HG03354 (cell line): ENCODE measurements at regions not wholly inside any gene's neighbourhood (a gene's known extent, or its start where the extent isn't known, plus 50 kb on each side); places are given as distances from the start of the nearest gene placed in this dataset.

Experiments used
- ATAC-seq: cut with Tn5 transposase; IDR thresholded peaks from one replicate; pipeline ENCODE4 v1.9.1; 2021; ENCODE audit warnings: mild to moderate bottlenecking; ENCODE audit not compliant: unreplicated experiment, poor library complexity, severe bottlenecking

DNA sequence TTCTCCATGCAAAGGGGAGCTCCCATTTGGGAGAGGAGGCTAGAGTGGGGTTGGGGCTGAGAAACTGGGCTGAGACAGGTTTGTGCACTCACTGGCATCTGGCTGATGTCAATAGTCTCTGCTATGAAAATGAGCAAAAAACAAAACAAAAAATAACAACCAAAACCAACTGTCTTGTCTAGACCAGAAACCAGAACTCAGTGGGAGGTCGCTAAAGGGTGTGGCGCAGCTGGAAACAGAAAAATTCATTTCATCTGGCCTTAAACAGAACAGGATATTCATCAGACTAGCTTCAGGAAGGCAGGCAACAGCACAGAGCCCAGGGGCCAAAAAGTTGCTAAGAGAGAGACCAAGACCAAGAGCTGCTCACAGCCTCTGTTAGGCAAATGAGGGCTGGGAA lies 126.1 kb downstream of the THNSL2 start:
- no peak for ATAC-seq

DNA sequence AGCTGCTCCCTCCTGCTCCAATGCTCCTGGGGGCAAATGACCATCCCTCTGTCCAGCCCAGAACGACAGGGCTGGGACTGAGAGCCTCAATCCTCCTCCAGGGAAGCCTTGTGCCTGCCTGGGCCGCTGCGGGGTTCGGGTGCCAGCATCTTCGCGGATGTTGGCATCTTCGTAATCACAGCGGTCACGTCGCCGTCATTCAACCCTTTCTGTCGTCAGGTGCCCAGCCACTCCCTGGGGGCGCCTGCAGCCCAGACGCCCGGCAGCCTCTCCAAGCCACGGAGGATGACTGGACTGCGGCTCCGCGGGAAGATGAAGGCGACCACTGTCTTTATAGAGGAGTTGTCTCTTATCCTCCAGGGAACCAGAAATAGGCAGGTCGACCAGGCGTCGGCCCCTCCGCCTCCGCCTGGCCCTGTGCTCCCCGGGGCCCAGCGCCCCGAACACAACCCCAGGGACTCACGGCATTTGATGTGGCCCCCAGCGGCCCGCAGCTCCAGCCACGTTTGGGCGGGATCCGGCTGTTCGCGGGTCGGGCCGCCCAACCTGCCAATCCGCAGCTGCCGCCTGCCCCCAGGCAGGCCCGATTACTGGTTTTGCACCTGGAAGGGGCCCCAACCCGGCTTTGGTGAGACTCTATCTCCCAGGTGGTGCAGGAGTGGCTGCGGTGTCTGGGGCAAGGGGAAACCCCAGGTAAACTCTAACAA lies 113.9 kb downstream of the THNSL2 start:
- ATAC-seq, result no peak

DNA sequence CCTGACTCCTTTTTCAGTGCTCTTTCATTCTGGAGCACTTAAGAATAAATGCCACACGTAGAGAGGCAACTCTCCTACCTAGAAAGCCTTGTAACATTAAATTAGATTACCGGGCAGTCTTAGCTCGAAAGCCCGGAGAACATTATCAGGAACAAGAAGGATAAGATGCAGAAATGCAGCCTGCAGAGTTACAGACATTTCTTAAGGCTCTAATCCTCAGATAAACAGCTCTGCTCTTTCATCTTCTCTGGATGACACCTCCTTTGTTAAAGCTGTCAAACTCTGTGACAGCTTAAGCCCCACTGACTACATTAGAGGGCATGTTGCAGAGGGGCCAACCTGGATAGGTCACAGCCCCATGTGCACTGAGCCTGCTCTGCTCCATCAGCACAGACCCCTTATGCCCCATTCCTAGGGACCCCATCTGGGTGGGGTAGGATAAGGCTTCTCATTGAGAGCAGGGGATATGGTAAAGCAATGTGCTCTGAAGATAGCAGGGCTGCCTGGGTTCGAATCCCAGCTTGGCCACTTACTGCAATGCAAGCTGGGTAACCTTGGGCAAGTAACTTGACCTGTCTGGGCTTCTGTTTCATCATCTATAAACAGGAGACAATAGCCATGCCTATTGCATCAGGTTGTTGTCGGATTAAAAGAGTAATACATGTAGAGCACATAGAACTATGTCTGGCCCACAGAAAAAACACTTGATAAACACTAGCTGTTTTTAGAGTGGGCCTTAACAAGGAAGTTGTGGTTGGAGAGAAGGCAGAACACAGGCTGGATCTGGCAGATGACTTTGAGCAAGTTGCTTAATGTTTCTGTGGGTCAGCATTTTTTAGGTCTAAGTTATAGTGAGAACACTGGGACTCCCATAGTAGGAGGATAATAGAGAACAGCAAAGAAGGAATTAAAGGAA lies 111.4 kb downstream of the THNSL2 start:
- ATAC-seq, result no peak

DNA sequence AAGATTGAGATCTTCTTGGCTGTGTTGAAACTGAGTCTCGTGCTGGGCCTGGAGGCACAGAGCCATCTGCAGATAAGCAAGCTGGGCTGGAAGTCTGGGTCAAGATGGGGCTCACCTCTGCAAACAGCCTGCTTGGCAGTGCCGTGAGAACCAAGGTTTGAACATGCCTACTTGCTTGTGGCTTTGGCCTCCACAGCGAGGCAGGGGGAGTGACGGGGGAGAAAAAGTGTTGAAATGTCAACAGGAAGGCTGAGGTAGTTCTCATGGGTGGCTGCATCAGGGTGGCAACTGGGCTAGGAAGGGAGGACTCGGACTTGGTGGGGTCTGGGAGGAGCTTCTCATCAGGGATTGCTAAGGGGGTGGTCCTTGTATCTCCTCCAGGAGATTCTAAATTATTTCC lies 99.7 kb downstream of the THNSL2 start:
- no peak for ATAC-seq

DNA sequence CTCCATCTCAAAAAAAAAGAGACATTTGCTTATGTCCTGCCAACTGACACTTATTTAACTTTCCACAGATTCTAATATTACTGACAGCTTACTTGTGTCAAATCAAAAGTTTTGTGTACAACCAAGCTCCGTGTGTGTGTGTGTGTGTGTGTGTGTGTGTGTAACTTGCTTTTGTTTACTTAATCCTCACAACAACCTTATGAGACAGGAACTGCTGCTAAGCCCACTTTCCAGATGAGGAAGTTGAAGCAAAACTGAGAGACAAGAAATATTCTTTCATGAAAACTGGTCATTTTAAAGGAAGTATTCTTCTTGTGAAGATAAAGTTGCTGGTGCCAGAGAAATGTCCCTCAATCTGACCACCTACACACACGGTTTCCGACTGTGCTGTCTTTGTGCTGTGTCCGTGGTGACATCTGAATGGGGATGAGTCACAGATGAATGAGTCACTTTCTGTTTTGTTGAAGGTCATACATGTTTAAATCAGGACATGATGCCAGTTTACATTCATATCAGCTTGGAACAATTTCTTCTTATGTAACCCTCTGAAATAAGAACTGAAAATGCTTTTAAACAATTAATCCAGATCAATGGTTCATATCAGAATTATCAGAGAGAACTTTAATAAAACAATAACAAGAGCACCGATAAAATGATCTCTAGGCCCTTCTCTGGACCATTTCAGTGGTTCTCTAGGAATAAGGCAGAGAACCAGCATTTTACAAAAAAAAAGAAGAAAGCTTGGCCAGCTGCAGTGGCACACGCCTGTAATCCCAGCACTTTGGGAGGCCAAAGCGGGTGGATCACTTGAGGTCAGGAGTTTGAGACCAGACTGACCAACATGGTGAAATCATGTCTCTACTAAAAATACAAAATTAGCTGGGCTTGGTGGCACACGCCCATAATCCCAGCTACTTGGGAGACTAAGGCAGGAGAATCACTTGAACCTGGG lies 95.5 kb downstream of the THNSL2 start:
- ATAC-seq, result no peak

DNA sequence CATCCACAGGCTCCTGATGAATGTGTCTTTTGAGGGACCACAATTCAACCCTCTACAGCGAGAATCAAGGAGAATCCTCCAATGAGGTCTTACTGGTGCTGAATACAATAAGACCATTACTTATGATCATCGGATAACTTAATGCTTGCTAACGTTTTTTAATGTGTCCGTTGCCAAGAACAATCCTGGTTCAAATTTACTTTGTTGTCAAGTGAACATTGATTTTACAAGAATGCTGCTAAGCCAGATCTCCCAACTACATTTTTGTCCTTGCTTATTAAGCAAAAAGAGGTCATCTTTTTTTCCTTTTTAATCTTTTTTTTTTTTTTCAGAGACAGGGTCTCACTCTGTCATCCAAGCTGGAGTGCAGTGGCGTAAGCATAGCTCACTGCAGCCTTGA lies 93.7 kb downstream of the THNSL2 start:
- no peak for ATAC-seq

DNA sequence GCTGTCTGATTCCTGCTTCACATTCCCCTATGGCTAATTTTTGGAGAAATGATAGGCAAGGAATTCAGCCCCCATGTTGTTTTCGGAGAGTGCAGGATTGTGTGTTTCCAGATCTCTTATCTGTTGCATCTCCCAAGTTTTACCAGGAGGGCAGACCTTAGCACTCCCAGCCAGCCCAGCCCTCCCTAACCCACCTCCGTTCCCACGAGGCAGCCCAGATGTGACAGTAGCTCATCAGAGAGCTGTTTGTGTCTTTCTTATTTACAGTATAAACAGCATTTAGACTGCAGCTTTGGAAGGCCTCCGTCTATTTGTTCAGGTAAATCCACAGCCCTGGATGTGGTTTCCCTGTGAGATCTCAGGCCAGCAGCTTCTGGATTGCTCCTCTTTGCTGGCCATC lies 91.6 kb downstream of the THNSL2 start:
- ATAC-seq, result no peak

DNA sequence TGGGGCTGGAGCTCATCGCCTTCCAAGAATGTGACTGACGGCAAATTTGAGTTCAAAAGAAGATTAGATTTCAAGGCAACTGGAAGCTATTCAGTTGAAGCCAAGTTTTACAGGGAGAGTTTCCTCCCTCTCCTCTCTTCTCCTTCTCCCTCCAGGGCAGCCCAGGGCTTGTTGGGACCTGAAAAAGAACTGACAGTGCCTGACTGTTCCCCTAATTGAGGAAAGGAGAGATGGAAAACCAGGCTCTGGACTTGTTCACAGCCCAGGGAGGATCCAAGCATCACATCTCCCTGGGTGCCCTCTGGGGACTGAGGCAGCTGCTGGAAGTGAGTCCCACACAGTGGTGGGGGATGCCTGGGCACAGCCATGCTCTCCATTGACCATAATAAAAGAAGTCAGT lies 88.1 kb downstream of the THNSL2 start:
- ATAC-seq, result no peak

DNA sequence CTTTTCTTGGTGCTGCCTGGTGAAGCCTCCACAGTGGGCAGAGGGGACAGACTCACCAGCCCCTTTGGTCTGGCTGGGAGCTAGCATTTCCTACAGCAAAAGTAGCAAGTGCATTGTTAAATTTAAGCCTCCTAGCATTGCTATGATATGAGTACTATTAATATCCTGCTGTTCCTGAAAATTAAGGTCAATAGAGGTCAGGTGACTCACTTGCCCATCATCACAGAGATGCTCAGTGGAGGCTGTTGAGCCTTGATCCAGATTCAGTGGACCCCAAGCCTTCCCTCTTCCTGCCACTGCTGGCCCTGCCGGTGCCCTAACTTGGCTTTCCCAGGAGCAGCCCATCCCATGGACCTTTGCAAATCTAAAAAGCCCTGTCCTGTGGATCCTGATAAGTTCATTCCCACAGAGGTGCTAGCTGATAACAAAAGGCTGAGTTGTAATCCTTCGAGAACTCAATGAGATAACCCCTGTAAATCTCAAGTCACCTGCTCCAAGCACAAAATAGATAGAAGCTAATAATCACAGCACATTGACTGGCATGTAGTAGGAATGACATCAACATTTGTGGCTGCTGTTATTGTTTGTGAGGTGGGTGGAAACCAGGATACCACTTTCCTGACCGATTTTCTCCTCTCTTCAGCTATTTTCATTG lies 84.4 kb downstream of the THNSL2 start:
- ATAC-seq, result no peak

DNA sequence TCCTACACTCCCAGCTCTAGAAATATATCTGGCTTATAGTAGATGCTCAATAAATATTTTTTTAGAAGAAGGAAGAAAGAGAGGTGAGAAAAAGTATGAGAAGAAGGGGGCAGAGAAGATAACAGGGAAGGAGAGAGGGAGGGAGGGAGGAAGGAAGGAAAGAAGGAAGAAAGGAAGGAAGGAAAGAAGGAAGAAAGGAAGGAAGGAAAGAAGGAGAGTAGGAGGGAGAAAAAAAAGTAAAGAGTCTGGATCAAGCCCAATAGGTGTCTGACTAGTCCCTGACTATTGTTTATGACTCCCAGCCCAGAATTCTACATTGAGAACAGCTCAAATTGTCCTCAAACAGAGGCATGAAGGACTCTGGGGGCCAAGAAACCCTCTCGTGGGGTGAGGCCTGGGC lies 83.9 kb downstream of the THNSL2 start:
- ATAC-seq, result no peak

DNA sequence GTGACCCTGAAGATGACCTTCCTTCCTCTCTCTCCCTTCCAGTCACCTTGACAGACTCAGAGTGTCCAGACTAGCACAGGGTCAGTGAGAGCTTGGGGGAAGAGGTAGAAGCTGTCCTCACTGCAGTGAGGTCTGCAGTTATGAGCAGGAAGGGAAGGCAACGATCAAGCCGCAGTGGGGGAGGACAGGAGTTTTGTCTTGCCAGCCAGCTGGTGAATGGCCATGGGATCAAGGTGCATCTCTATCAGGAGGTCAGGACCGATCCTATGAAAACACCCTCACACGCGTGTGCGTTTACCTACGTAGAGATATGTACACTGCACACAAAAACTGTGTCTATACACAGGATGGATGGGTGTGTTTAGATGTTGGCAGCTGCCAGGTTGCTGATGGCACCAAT lies 83.2 kb downstream of the THNSL2 start:
- no peak for ATAC-seq

DNA sequence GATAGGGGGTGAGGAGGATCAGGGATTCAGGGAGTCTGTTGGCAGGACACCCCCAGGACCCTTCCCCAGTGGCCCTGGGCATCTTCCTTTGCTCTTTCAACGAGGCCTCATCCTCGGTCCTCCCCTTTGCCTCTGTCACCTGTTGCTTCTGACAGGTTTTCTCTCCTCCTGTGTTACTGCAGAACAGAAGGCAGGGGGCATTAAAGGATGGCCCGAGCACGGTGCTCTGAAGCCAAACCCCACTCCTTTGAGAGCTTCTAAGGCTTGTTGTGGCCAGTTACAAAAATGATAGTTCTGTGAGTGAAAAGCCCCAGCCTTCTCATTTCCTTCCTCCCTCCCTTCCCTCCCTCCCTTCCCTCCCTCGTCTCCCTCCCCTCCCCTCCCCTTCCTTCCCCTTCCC lies 82.5 kb downstream of the THNSL2 start:
- no peak for ATAC-seq

DNA sequence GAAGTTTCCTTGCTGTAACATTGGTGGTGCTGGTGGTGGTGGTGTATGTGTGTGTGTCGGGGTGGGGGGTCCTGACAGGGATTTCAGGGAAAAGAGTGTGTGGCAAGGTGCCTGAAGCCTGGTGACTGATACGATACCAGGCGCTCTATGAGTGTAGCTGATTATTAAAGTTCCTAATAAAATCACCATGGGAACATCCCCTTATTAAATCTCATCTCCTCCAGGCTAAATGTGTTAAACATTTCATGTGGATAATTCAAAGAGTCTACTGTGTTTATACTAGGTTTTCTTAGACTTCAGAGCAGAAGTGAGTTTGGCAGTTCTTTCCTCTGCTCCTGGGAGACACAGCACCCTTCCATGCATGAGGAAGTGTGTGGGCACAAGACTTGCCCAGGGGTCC lies 82.0 kb downstream of the THNSL2 start:
- no peak for ATAC-seq

DNA sequence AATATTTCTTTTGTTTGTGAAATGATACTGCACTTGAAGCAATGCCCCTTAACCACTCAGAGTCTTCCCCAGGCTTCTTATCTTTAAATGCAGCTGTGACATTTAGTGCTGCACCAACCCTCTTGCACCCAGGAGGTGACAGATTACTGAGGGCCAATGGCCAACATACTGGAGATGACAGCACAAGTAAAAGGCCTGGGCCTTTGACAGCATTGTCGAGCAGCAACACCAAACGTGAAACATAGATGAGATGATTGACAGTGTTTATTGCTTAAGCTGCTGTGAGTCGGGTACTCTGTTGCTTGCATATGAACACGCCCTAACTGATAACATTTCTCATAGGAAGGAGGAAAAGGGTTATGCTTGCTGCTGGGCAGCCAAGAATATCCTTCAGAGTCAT lies 80.3 kb downstream of the THNSL2 start:
- no peak for ATAC-seq

DNA sequence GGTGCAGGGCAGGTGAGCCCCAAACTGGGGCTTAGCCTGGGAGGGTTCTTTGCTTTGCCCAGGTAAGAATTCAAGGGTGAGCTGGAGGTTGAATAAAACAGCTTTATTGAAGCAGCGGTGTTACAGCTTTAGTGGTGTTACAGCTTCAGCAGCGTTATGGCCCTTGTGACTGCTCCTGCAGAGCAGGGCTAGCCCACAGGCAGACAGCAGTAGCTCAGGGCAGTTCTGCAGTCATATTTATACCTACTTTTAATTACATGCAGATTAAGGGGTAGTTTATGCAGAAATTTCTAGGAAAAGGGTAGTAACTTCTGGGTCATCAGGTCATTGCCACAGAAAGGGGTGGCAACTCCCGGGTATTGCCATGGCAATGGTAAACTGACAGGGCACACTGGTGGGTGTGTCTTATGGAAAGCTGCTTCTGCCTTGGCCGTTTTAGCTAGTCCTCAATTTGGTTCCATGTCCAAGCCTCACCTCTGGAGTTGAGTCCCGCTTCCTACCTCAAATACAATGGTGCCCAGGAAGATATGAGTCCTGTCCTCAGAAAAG lies 78.2 kb downstream of the THNSL2 start:
- no peak for ATAC-seq

DNA sequence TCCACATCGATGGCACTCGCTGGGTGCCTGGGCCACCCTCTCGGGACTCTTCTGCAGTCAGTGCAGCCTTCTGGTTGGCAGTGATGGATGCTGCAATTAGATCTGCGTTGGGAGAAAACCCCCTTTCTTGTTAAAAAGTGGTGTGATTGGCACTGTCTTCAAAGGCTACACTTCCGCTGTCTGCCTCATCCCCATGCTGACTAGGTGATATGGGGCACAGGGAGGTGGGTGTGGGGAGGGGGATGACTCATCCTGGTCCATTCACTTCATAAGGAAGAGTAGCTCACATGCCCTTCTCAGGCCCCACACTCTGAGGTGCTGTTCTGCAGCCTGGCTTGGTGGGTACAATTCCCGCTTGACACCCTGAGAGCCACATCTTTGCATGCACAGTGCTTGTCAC lies 77.4 kb downstream of the THNSL2 start:
- ATAC-seq, result no peak

DNA sequence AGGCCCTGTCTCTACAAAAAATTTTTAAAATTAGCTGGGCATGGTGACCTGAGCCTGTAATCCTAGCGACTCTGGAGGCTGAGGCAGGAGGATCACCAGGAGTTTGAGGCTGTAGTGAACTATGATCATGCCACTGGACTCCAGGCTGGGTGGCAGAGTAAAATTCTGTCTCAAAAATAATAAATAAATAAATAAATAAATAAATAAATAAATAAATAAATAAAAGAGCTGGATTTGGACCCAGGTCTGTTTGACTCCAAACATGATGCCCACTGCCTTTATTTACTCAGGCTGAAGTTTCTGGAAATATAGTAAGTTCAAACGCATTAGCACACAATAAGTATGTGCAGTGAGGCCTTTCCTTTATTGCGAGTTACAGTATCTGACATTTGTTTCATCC lies 75.0 kb downstream of the THNSL2 start:
- ATAC-seq, result no peak

DNA sequence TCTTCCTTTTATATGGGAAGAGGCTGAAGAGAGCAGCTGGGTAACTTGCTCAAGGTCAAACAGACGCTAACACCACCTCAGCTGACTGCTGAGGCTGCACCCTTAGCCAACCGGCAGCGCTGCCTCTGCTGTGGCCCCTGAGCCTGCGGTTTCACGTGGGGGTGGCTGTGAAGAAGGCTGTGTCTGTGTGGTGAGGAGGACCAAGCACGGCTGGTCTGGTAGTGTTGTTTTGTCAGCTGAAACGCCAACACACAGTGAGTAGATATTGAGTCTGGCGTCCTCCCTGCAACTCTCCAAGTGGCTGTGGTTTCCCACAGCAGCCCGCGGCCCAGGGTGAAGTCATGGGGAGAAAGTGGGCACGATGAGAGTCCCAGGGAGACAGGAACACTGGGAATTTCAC lies 69.6 kb downstream of the THNSL2 start:
- ATAC-seq, result no peak

DNA sequence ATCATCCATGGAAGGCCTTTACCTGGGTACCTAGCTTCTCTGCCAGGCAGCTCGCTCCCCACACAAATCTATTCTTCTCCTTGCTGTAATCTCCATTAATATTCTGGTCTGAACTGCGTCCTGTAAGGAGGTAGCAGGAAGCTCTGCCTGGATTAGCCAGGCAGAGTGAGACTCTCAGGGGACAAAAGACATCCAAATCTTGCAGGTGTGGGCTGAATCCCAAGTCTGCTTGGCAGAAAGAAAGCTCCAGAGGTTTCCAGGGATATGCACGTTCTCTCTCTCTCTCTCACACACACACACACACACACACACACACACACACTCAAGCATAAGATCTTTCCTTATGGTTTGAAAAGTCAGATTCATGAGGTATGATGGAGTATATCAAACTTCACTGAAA lies 66.5 kb downstream of the THNSL2 start:
- ATAC-seq, result no peak
